Kidney epithelial cell (primary cell): ENCODE measurements at regions not wholly inside any gene's neighbourhood (a gene's known extent, or its start where the extent isn't known, plus 50 kb on each side); places are given as distances from the start of the nearest gene placed in this dataset.
"Not testable (repeated sequence)": the region's sequence is repeated elsewhere in the genome, so short reads cannot be mapped to it uniquely, and the experiment has no call there.

Experiments used
- DNase-seq: peaks from one replicate; pipeline ENCODE4 v3.0.0-alpha.2; 2010; ENCODE audit warnings: low read depth
- H3K27me3 ChIP-seq: 2 replicates; pipeline ENCODE4 v1.6.0; 2011; ENCODE audit warnings: low read length; ENCODE audit not compliant: control insufficient read depth, insufficient read depth
- H3K36me3 ChIP-seq: 2 replicates; pipeline ENCODE4 v1.5.1; 2011; ENCODE audit warnings: low read length; ENCODE audit not compliant: control insufficient read depth, insufficient read depth
- H3K4me3 ChIP-seq: 2 replicates; pipeline ENCODE4 v1.5.1; 2011; ENCODE audit warnings: low read depth, mild to moderate bottlenecking, control low read depth, low read length
- TF ChIP-seq, protein P1 (sequence below): IDR thresholded peaks from 2 replicates; pipeline ENCODE4 v1.5.1; 2011; ENCODE audit warnings: mild to moderate bottlenecking, moderate library complexity, low read length, control low read depth, inconsistent platforms; ENCODE audit not compliant: insufficient read depth, poor library complexity, severe bottlenecking

DNA sequence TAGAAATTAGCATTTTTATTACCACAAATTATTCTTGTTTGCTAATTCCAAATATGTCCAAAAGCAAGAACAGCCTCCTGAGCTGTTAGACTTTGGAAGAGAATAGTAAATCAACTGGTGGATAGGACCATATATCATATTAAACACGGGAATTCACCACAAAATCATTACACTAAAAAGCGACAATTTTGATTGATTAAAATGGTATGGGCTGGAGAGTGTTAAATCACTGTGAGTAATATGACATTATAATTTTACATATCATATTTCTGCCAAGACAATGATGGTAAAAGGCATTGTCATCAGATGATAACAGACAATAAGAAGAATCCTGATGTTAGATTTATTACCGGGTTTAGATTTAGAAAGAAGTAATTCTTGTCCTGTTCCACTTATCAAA lies 107.2 kb upstream of the ARRDC3 start:
- no peak for DNase-seq
- no peaks in the 10 kb centered on the region for H3K36me3 ChIP-seq
- H3K27me3 ChIP-seq, result no peaks in the 10 kb centered on the region
- TF ChIP-seq, protein P1, sequence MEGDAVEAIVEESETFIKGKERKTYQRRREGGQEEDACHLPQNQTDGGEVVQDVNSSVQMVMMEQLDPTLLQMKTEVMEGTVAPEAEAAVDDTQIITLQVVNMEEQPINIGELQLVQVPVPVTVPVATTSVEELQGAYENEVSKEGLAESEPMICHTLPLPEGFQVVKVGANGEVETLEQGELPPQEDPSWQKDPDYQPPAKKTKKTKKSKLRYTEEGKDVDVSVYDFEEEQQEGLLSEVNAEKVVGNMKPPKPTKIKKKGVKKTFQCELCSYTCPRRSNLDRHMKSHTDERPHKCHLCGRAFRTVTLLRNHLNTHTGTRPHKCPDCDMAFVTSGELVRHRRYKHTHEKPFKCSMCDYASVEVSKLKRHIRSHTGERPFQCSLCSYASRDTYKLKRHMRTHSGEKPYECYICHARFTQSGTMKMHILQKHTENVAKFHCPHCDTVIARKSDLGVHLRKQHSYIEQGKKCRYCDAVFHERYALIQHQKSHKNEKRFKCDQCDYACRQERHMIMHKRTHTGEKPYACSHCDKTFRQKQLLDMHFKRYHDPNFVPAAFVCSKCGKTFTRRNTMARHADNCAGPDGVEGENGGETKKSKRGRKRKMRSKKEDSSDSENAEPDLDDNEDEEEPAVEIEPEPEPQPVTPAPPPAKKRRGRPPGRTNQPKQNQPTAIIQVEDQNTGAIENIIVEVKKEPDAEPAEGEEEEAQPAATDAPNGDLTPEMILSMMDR, result no peak
- no peak overlapping the region for H3K4me3 ChIP-seq

- DNase-seq, result no peak
- TF ChIP-seq, protein P1, result no peak
Observed at GRCh38 chr5:91487420-91487819, 104.3 kb upstream of the ARRDC3 start.

DNA sequence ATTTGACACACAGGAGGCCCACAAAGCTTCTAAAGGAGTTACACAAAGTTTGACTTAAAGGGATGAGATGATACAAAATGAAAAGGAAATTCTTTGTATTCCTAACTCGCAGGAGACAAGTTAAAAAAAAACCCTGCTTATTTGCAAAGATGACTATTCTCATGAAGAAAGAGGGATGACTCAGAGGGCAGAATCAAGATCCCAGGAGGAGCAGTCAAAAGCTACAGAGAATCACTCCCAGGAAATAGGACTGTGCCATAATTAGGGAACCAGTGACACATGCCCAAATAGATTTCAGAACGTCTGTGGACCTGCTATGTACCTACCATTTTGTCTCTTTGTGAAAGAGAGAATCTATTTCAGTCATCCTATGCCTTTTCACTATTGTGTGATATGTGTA lies 103.5 kb upstream of the ARRDC3 start:
- no peak for DNase-seq
- H3K27me3 ChIP-seq, result no peaks in the 10 kb centered on the region
- TF ChIP-seq, protein P1, result no peak

More at GRCh38 chr5:91487420-91487819, 104.3 kb upstream of the ARRDC3 start:
- Histone ChIP-seq H3K27me3 (no peaks in the 10 kb centered on the region), H3K36me3 (no peaks in the 10 kb centered on the region), H3K4me3 (no peak overlapping the region)

GRCh38 chr5:91484662-91485061 lies 101.5 kb upstream of the ARRDC3 start:
- no peak overlapping the region for H3K4me3 ChIP-seq
- no peaks in the 10 kb centered on the region for H3K36me3 ChIP-seq
- DNase-seq, result no peak
- H3K27me3 ChIP-seq, result no peaks in the 10 kb centered on the region
- TF ChIP-seq, protein P1, result no peak

More for the DNA sequence above, 103.5 kb upstream of the ARRDC3 start:
- Histone ChIP-seq H3K4me3 (no peak overlapping the region), H3K36me3 (no peaks in the 10 kb centered on the region)

DNA sequence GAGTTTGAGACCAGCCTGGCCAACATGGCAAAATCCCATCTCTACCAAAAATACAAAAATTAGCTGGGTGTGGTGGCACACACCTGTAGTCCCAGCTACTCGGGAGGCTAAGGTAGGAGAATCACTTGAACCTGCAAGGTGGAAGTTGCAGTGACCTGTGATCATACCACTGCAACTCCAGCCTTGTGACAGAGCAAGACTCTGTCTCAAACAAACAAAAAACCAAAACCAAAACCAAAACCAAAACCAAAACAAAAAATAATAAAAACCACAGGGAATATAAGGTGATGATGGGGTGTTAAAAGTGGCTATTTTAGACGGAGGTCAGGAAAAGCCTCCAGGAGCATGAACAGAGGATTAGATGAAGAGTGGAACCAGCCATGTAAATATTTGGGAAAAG lies 96.3 kb upstream of the ARRDC3 start:
- DNase-seq, H3K4me3 ChIP-seq, H3K36me3 ChIP-seq, H3K27me3 ChIP-seq: not testable (repeated sequence)

GRCh38 chr5:91478096-91478495 lies 95.0 kb upstream of the ARRDC3 start:
- Histone ChIP-seq H3K27me3 (no peaks in the 10 kb centered on the region), H3K4me3 (no peak overlapping the region), H3K36me3 (no peaks in the 10 kb centered on the region)
- TF ChIP-seq, protein P1, result no peak
- DNase-seq, result no peak
